PC-9 (cell line): ENCODE measurements at regions not wholly inside any gene's neighbourhood (a gene's known extent, or its start where the extent isn't known, plus 50 kb on each side); places are given as distances from the start of the nearest gene placed in this dataset.

Source experiments
- EZH2 ChIP-seq: fragments of 200-600 bp; sonication (generic); IDR thresholded peaks from 2 replicates; pipeline ENCODE4 v1.8.0; 2017; ENCODE audit warnings: antibody characterized with exemption, low read depth
- TF ChIP-seq, protein P1 (sequence below): fragments of 200-600 bp; sonication (generic); conservative IDR thresholded peaks from 2 replicates; pipeline ENCODE4 v1.6.1; 2017; ENCODE audit warnings: mixed run types, antibody characterized with exemption, mild to moderate bottlenecking, moderate library complexity

DNA sequence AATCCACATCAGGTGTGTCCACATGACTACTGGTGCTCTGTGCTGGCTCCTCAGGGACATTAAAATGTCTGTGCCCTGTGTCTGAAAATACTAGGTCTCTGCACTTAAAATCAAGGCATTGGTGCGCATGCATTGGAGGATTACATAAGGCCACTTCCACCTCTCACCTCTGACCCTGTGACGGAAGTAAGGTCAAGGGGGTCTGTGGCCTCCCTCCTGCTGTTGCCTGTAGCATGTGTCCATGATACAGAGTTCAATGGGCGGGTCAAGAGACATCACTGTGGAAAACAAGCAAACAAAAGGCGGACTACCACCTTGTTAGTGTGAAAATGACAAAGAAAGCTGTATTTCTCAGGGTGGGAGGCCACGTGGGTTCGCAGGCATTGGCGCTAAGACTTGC, 208.6 kb upstream of the PWP1 start:
- TF ChIP-seq, protein P1, sequence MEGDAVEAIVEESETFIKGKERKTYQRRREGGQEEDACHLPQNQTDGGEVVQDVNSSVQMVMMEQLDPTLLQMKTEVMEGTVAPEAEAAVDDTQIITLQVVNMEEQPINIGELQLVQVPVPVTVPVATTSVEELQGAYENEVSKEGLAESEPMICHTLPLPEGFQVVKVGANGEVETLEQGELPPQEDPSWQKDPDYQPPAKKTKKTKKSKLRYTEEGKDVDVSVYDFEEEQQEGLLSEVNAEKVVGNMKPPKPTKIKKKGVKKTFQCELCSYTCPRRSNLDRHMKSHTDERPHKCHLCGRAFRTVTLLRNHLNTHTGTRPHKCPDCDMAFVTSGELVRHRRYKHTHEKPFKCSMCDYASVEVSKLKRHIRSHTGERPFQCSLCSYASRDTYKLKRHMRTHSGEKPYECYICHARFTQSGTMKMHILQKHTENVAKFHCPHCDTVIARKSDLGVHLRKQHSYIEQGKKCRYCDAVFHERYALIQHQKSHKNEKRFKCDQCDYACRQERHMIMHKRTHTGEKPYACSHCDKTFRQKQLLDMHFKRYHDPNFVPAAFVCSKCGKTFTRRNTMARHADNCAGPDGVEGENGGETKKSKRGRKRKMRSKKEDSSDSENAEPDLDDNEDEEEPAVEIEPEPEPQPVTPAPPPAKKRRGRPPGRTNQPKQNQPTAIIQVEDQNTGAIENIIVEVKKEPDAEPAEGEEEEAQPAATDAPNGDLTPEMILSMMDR, result no peak
- TF ChIP-seq EZH2, result no peak
